B cell (primary cell): ENCODE measurements at regions not wholly inside any gene's neighbourhood (a gene's known extent, or its start where the extent isn't known, plus 50 kb on each side); places are given as distances from the start of the nearest gene placed in this dataset.

Experiments
- ATAC-seq: fragments of 200-7000 bp; cut with Tn5 transposase; one replicate; pipeline ENCODE4 v1.10.0; 2021; ENCODE audit warnings: low read depth, mild to moderate bottlenecking, moderate number of reproducible peaks, moderate library complexity
- CTCF ChIA-PET: fragments of 350-600 bp; sonication (Branson Sonifier 250); formaldehyde crosslinking; loops from one replicate; lab custom pipeline; 2021; ENCODE audit warnings: antibody characterized with exemption, inconsistent platforms; lab: Charles Lee
- POLR2A ChIA-PET: fragments of 350-600 bp; sonication (Branson Sonifier 250); formaldehyde crosslinking; loops from one replicate; lab custom pipeline; 2021; ENCODE audit warnings: antibody characterized with exemption; lab: Charles Lee
- DNase-seq: peaks from one replicate; pipeline ENCODE4 v3.0.0; 2013
- H2AFZ ChIP-seq: 2 replicates; pipeline ENCODE4 v1.6.1; 2012; ENCODE audit warnings: mild to moderate bottlenecking, low read depth, low read length; ENCODE audit not compliant: insufficient read depth, poor library complexity, severe bottlenecking
- H3K27ac ChIP-seq, 2 donors: 1 replicate in 1 of 2; 2 replicates in 1 of 2; pipeline ENCODE4 v1.5.1; 2012 to 2013; ENCODE audit warnings: low read length in 2 of 2, mild to moderate bottlenecking in 2 of 2, moderate library complexity in 1 of 2
- H3K27me3 ChIP-seq, 4 experiments: fragments of 200-600 bp in 1 of 4; sonication (generic) in 1 of 4; replicated peaks in 1 of 4; 1 replicate in 2 of 4; 2 replicates in 2 of 4; pipeline versions ENCODE4 v1.6.1 to v1.7.0; 2013 to 2016; ENCODE audit warnings: low read length in 3 of 4, mild to moderate bottlenecking in 2 of 4, mixed read lengths in 1 of 4, moderate library complexity in 1 of 4; ENCODE audit not compliant: insufficient read depth in 4 of 4, control insufficient read depth in 3 of 4; ENCODE audit errors: control extremely low read depth in 1 of 4
- H3K36me3 ChIP-seq, 2 experiments: replicated peaks in 1 of 2; 1 replicate in 1 of 2; 2 replicates in 1 of 2; pipeline versions ENCODE4 v1.6.1 to v1.7.1; 2013; ENCODE audit warnings: low read length in 1 of 2; ENCODE audit not compliant: insufficient read depth in 2 of 2, control insufficient read depth in 1 of 2; ENCODE audit errors: control extremely low read depth in 1 of 2, extremely low read depth in 1 of 2
- H3K4me1 ChIP-seq, 2 donors: fragments of 200-600 bp in 1 of 2; sonication (generic) in 1 of 2; 1 replicate in 1 of 2; 2 replicates in 1 of 2; pipeline versions ENCODE4 v1.5.1 to v1.6.1; 2013 to 2017; ENCODE audit warnings: low read length in 2 of 2; ENCODE audit not compliant: control insufficient read depth in 2 of 2, insufficient read depth in 2 of 2
- H3K4me2 ChIP-seq: replicated peaks from 2 replicates; pipeline ENCODE3; 2012; ENCODE audit warnings: mild to moderate bottlenecking, low read depth, low read length; ENCODE audit not compliant: poor library complexity, severe bottlenecking
- H3K4me3 ChIP-seq, 5 experiments: fragments of 200-600 bp in 1 of 5; sonication (generic) in 1 of 5; 1 replicate in 3 of 5; 2 replicates in 2 of 5; pipeline versions ENCODE4 v1.5.1 to v1.7.0; 2011 to 2016; ENCODE audit warnings: low read length in 4 of 5, mild to moderate bottlenecking in 4 of 5, low read depth in 2 of 5, control low read depth in 1 of 5, moderate library complexity in 1 of 5; ENCODE audit not compliant: insufficient read depth in 1 of 5; ENCODE audit errors: control extremely low read depth in 1 of 5, extremely low read depth in 1 of 5
- H3K79me2 ChIP-seq: fragments of 200-600 bp; sonication (generic); one replicate; pipeline ENCODE4 v1.6.0; 2016; ENCODE audit warnings: low read length; ENCODE audit not compliant: control insufficient read depth, insufficient read depth
- H3K9ac ChIP-seq: fragments of 200-600 bp; sonication (generic); 2 replicates; pipeline ENCODE4 v1.6.1; 2017; ENCODE audit warnings: mild to moderate bottlenecking, low read length, moderate library complexity
- H3K9me3 ChIP-seq, 3 donors: one replicate each; pipeline versions ENCODE4 v1.6.1 to v1.7.1; 2013; ENCODE audit warnings: low read length in 2 of 3; ENCODE audit not compliant: control insufficient read depth in 2 of 3, insufficient read depth in 1 of 3; ENCODE audit errors: control extremely low read depth in 1 of 3
- H4K20me1 ChIP-seq: 2 replicates; pipeline ENCODE4 v1.6.0; 2012; ENCODE audit warnings: mild to moderate bottlenecking, low read length; ENCODE audit not compliant: insufficient read depth, control insufficient read depth, poor library complexity, severe bottlenecking
- H3K27ac Mint-ChIP-seq: one replicate; pipeline ENCODE4 v1.8.0; 2021; ENCODE audit warnings: mixed read lengths
- H3K27me3 Mint-ChIP-seq: one replicate; pipeline ENCODE4 v1.8.0; 2021; ENCODE audit warnings: mixed read lengths
- H3K4me1 Mint-ChIP-seq: one replicate; pipeline ENCODE4 v1.8.0; 2021; ENCODE audit warnings: mixed read lengths
- H3K4me3 Mint-ChIP-seq: one replicate; pipeline ENCODE4 v1.8.0; 2021; ENCODE audit warnings: mixed read lengths
- H3K9me3 Mint-ChIP-seq: one replicate; pipeline ENCODE4 v1.8.0; 2022; ENCODE audit warnings: mixed read lengths; ENCODE audit not compliant: insufficient read depth
- EZH2 ChIP-seq: IDR thresholded peaks from 2 replicates; pipeline ENCODE4 v1.6.1; 2012; ENCODE audit warnings: borderline replicate concordance, low read depth, mild to moderate bottlenecking, moderate library complexity, low read length; ENCODE audit not compliant: insufficient read depth, poor library complexity, severe bottlenecking
- WGBS: methylation state at CpG from one replicate; pipeline ENCODE4 v1.1.5; 2013; ENCODE audit warnings: missing lambda C conversion rate; ENCODE audit not compliant: insufficient coverage; 5-methylcytosine and 5-hydroxymethylcytosine counted together
- intact Hi-C: fragments of 100-400 bp; cut with micrococcal nuclease; formaldehyde crosslinking; loops from one replicate; pipeline ENCODE4 v1.10.0; 2022
- TF ChIP-seq, protein P1 (sequence below): fragments of 200-600 bp; IDR thresholded peaks from one replicate; pipeline ENCODE4 v1.8.0; 2022; ENCODE audit warnings: antibody characterized with exemption, mild to moderate bottlenecking

DNA sequence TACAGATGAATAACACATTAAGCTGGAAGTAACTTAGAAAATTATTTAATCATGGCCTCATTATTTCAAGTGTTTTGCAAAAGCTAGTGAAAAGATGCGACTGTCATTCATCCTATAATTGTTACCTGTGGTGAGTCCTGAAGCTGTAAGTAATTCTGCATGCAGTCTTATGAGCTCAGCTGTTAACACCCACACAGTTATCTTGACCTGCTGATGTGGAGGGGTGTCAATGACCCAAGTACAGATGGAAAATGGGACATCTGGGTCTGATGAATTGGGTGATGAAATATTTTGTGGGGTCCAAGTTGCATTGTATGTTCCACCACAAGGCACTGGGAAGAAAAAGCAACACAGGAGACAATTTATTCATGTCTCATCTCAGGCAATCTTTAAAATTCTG lies 68.9 kb downstream of the OR13A1 start:
- intact Hi-C loops: no loop called here
- WGBS: no CpG with 5 or more reads among the region's 1 CpG
- Mint-ChIP-seq H3K4me3 (no peak overlapping the region), H3K4me1 (peaks cover 14% of the 10 kb centered on the region), H3K27me3 (peaks cover 7% of the 10 kb centered on the region), H3K27ac (no peak overlapping the region), H3K9me3 (no peaks in the 10 kb centered on the region)
- peaks cover 9 to 11% of the 10 kb centered on the region in 2 donors for H3K4me1 ChIP-seq
- no peaks in the 10 kb centered on the region for H3K9me3 ChIP-seq
- ATAC-seq (no peak), DNase-seq (no peak)
- H2AFZ ChIP-seq: no peak overlapping the region
- H3K36me3 ChIP-seq: no peaks in the 10 kb centered on the region
- ChIA-PET CTCF (interaction anchor here (0.5 kb wide), 1 partner anchor 49 kb away, joined by 3 read pairs; no protein-coding TSS in a partner anchor), POLR2A (no interaction called here)
- peaks cover 0 to 2% (median 0%) of the 10 kb centered on the region in 4 experiments for H3K27me3 ChIP-seq
- no peak overlapping the region for H3K4me3 ChIP-seq
- no peak overlapping the region for H3K4me2 ChIP-seq
- H4K20me1 ChIP-seq: no peaks in the 10 kb centered on the region
- no peak for TF ChIP-seq EZH2
- TF ChIP-seq, protein P1, sequence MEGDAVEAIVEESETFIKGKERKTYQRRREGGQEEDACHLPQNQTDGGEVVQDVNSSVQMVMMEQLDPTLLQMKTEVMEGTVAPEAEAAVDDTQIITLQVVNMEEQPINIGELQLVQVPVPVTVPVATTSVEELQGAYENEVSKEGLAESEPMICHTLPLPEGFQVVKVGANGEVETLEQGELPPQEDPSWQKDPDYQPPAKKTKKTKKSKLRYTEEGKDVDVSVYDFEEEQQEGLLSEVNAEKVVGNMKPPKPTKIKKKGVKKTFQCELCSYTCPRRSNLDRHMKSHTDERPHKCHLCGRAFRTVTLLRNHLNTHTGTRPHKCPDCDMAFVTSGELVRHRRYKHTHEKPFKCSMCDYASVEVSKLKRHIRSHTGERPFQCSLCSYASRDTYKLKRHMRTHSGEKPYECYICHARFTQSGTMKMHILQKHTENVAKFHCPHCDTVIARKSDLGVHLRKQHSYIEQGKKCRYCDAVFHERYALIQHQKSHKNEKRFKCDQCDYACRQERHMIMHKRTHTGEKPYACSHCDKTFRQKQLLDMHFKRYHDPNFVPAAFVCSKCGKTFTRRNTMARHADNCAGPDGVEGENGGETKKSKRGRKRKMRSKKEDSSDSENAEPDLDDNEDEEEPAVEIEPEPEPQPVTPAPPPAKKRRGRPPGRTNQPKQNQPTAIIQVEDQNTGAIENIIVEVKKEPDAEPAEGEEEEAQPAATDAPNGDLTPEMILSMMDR: no peak
- H3K9ac ChIP-seq: no peak overlapping the region
- no peaks in the 10 kb centered on the region for H3K79me2 ChIP-seq
- no peak overlapping the region for H3K27ac ChIP-seq

DNA sequence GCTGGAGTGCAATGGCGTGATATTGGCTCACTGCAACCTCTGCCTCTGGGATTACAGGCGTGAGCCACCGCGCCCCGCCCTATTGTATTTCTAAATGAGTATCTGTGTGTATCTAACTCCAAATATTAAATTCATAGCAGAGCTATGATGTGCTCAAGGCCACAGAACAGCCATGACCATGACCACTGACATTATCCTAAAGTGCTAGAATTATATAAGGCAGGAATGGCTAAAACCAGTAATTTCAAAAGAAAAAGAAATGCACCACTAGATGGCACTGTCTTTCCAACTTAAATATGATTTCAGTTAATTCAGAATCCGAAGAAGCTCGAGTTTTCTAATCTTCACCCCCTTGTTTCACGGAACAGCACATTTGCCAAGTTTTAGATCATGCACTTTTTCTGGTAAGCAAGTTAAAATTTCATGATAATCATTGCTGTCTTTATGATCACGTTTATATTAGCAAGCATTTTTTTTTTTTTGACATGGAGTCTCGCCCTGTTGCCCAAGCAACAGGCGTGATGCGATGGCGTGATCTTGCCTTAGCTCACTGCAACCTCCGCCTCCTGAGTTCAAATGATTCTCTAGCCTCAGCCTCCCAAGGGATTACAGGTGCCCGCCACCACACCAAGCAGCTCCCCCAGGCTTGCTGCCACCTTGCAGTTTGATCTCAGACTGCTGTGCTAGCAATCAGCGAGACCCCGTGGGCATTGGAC lies 65.3 kb downstream of the OR13A1 start:
- intact Hi-C loops: loop anchor here (1.0 to 5.0 kb wide), 7 partner anchors 123 to 780 kb away; partner anchors contain the start of genes NCOA4 and ZFAND4
- no peak for TF ChIP-seq EZH2
- TF ChIP-seq, protein P1: peak; percentile 83
- peak; percentile 90 for ATAC-seq
- H3K4me3 ChIP-seq: peak overlapping the region in 4 of 5 experiments; percentile 1 to 56 (median 44)
- no peaks in the 10 kb centered on the region for H3K27me3 ChIP-seq
- H3K9ac ChIP-seq: peak overlapping the region; percentile 60
- H3K27ac ChIP-seq: peak overlapping the region; percentile 0 to 60
- WGBS: 43% methylated on average over 10 of the region's 17 CpGs
- H3K9me3 ChIP-seq: no peaks in the 10 kb centered on the region
- peak; percentile 82 for DNase-seq
- Mint-ChIP-seq H3K27me3 (peaks cover 7% of the 10 kb centered on the region), H3K27ac (peak overlapping the region; percentile 82), H3K4me1 (peaks cover 26% of the 10 kb centered on the region), H3K4me3 (peak overlapping the region; percentile 86), H3K9me3 (no peaks in the 10 kb centered on the region)
- peaks cover 15 to 18% of the 10 kb centered on the region in 2 donors for H3K4me1 ChIP-seq
- H3K36me3 ChIP-seq: no peaks in the 10 kb centered on the region
- peak overlapping the region; percentile 68 for H2AFZ ChIP-seq
- POLR2A ChIA-PET: interaction anchor here (0.6 to 1.0 kb wide), 7 partner anchors 125 to 779 kb away, joined by 3 to 4 read pairs (median 3); no protein-coding TSS in a partner anchor
- peak overlapping the region; percentile 71 for H3K4me2 ChIP-seq
- H4K20me1 ChIP-seq: no peaks in the 10 kb centered on the region
- CTCF ChIA-PET: interaction anchor here (0.7 to 2.6 kb wide), 34 partner anchors 8 to 979 kb away, joined by 3 to 28 read pairs (median 4); partner anchors contain the start of gene ZFAND4
- H3K79me2 ChIP-seq: no peaks in the 10 kb centered on the region
